Kidney capillary endothelial cell (primary cell): ENCODE measurements at regions not wholly inside any gene's neighbourhood (a gene's known extent, or its start where the extent isn't known, plus 50 kb on each side); places are given as distances from the start of the nearest gene placed in this dataset.

Experiments
- DNase-seq: peaks from one replicate; pipeline ENCODE4 v3.0.0-alpha.2; 2018; ENCODE audit warnings: low spot score

GRCh38 chr2:191611614-191612013 lies 66.3 kb upstream of the NABP1 start:
- no peak for DNase-seq

DNA sequence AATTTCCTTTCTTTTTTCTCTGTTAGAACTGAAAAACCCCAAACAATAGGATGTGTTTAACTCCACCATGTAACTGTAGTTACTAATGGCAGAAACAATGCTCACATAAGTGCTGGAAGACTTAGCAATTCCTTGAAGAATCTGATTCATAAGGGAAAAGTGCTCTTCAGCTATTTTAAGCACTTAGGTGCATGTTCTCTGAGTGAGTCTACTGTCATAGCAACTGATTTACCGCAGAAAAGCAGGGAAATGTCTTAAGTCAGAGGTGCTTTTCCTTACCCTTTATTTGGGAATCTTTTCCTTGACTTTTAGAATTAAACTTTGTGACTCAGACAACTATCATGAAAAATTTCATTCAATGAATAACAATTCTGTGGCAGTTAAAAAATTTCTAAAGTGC lies 65.4 kb upstream of the NABP1 start:
- peak; percentile 98 for DNase-seq

DNA sequence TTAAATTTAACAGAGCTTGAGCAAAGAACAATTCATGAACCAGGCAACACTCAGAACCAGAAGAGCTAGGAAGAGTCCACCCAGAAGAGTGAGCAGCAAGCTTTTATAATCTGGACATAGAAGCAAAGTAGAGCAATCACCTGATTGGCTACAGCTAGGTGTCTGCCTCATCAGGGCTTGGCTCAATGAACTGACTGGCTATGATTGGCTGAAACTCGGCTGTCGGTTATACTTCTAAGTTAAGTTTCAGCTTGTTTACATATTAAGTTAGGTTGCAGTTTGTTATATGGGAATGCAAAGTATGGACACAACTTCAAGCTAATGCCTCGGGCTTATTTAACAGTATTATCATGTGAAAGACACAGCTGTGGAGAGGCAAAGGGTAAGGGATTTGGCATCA lies 63.2 kb upstream of the NABP1 start:
- DNase-seq = no peak

DNA sequence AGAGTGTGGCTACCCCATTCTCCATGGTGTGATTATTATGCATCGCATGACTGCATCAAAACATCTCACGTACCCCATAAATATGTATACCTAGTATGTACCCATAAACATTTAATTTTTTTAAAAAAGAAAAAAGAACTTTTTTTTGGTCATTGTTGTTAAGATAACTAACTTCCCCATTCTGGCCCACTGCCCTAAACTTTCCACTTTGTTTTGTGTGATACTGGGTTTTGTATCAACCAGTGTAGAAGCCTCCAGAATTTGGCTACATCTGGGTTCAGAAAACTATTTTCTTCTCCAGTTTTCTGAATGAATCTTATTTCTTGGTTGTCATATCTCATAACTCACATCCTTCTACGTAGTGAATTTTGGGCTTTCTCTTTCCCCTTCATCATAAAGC lies 62.3 kb upstream of the NABP1 start:
- no peak for DNase-seq

- DNase-seq = no peak
Measured at GRCh38 chr2:191617575-191617974, 60.4 kb upstream of the NABP1 start.

GRCh38 chr2:191618046-191618780 lies 59.7 kb upstream of the NABP1 start:
- DNase-seq = no peak

- no peak for DNase-seq
Measured at GRCh38 chr2:191618786-191619185, 59.1 kb upstream of the NABP1 start.

GRCh38 chr2:191620144-191620543 lies 57.8 kb upstream of the NABP1 start:
- DNase-seq = no peak

DNA sequence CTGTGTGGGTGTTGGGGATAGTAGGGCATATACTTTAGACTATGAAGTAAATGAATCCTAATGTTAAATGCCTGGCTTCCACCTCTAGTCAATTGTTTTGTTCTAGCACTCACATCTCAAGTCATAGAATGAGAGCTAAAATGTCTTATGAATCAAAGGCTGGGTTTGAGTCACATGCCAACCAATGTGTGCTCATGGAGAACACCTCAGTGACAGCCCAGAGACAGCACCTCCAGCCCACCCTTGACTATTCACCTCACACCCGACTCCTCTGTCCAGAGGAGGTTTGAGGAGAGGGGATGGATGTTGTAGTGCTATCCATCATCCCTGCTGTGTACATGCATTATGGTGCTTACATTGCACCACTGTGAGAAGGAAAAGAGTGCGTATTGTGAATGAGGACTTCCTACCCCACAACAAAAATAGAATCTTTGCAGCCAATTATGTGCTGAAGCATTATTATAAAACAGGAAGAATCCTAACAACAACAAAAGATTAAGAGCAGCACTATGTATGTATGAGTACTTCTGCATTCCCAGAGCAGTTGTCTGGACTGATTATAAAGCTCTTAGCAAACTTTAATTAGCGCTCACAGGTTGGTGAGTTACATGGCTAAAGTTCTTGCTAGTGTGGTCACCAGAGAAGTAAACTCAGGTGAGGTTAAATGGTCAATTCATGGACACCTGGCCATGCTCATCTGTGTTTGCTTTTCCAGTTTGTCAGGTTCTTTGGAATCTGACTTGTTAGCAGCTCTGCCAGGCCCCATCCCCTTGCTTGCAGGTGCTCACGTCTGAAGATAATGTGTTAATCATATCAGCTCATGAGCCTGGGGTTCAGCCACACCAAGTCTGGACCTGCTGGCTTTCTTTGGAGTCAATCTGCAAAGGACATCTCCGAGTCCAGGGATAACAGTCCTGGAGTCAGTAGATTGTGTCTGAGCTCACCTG lies 55.3 kb upstream of the NABP1 start:
- DNase-seq = no peak

DNA sequence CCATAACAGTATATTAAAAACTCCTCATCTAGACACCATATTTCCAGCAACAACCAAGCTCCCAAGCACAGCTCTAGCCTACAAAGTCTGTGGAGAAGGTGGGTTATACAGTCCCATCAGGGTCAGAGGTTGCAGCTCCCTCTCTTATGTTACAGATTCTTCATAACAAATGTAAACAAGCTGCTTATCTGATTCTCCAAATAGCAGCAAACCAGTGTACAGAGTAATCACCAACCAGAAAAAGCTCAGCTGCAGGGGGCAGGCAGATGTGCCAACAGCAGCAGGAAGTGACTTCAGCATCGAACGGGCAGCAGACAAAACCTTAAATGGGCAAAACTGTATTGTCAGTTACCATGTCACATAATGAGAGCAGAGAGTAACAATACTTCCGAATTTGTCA lies 52.9 kb upstream of the NABP1 start:
- DNase-seq = peak; percentile 95

DNA sequence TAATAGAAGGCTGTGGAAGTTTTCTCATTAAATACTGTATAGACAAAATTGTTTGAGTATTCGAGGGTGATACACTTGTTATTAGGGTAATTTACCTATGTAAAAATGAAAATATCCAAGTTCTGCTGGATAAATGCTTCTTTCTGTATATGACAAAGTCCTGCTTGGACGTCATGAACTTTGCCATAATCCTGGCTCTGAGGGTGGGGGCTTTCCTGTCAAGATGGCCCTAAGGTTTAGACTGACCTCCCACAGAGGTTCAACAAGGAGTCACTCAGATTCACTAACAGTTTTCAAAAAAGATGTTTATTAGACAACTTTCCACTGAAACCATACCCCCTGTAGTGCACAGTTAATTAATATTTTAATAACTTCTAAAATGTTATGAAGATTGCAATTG lies 52.5 kb upstream of the NABP1 start:
- DNase-seq = no peak

DNA sequence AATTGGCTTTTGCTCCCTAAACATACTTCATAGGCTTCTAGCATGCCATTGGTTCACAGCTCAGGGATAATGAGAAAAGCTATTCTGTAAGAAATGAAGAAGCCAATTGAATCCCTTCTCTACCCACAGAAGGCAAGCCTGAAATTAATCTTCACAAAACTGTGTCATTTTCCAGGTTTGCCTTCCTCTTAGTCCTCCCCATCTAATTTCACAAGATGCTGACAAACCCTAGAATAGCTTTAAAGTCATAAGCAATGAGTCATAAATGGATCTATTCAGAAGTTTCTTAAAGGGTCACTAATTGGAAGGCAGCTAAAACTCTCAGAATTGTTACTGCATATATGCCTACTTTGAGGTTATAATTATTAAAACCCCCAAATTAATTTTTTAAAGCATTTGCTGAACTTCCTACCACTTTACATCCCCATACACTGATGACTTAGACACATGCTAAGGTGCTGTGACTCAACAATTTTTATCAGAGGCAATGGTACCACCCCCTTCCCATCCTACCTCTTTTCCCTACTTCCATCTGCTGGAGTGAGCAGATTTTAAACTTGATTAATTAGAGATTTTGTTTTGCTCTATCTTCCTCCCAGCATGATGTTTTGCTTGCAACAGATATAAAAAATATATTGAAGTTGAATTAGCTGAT lies 51.3 kb upstream of the NABP1 start:
- peak; percentile 71 for DNase-seq

DNA sequence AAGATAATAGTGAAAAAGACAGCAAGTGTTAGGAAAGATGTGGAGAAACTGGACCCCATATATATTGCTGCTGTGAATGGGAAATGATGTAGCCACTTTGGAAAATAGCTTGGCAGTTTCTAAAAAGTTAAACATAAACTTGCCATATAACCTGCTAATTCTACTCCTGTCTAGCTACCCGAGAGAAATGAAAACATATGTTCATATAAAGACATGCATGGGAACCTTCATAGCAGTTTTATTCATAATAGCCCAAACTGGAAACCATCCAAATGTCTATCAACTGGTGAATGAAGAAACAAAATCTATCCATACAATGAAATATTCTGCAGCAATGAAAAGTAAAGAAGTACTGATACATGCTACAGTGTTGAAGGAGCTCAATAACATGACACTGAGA lies 50.4 kb upstream of the NABP1 start:
- no peak for DNase-seq
